ENCODE measurements at regions not wholly inside any gene's neighbourhood (a gene's known extent, or its start where the extent isn't known, plus 50 kb on each side); places are given as distances from the start of the nearest gene placed in this dataset.

DNA sequence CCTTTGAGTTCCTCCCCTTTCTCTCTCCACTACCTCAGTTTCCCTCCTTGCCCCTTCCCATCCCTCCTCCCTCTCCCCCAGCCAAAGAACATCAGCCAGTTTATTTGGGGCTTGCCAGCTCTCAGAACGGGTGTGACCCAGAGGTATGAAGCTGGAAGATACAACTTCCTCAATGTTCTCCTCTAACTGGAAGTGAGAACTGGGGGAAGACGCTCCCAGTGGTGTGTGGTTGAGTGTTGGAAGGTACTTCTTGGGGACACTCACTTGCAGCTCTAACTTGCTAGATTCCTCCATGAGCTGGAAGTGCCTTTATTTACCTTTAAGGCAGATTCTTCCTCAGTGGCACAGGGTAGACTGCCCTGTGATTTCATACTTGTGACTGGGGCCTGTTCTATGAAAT, 110.5 kb upstream of the HABP2 start:
- TF ChIP-seq CTCF (IDR thresholded peaks at IDR 0.05) (no peak), EP300 (IDR thresholded peaks at IDR 0.05) (no peak)

All from tibial nerve (tissue), 4 donors.